SU-DHL-6 (cell line): ENCODE measurements at regions not wholly inside any gene's neighbourhood (a gene's known extent, or its start where the extent isn't known, plus 50 kb on each side); places are given as distances from the start of the nearest gene placed in this dataset.

Experiments
- EZH2phosphoT487 ChIP-seq: fragments of 200-600 bp; sonication (generic), shearing (Covaris generic); conservative IDR thresholded peaks from 2 replicates; pipeline ENCODE4 v1.6.1; 2018; ENCODE audit warnings: mild to moderate bottlenecking, antibody characterized with exemption, low read length, moderate library complexity, mixed read lengths
- TF ChIP-seq, protein P1 (sequence below): fragments of 200-600 bp; sonication (generic); IDR thresholded peaks from one replicate; pipeline ENCODE4 v1.5.1; 2017; ENCODE audit warnings: antibody characterized with exemption, mild to moderate bottlenecking, low read length, moderate library complexity; ENCODE audit not compliant: insufficient read depth, poor library complexity, severe bottlenecking

DNA sequence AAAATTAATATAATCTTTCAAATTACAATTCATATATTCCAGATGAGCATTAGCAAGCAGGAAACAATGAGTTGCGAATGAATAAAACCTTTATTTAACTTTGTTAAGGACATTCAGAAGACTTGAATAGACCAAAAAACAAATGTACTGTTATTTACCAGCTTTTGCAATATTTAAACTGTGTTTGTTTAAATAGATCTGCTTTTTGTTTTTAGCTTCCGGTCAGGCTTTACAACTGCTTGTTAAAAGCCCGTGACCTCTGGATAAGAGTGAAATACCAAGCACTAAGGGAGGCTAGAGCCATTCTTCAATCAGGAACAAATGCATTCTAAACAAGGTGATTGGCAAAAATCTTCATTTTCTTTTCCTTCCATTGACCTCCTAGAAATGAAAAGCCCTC is 184.9 kb upstream of the GNAI1 start:
- TF ChIP-seq, protein P1, sequence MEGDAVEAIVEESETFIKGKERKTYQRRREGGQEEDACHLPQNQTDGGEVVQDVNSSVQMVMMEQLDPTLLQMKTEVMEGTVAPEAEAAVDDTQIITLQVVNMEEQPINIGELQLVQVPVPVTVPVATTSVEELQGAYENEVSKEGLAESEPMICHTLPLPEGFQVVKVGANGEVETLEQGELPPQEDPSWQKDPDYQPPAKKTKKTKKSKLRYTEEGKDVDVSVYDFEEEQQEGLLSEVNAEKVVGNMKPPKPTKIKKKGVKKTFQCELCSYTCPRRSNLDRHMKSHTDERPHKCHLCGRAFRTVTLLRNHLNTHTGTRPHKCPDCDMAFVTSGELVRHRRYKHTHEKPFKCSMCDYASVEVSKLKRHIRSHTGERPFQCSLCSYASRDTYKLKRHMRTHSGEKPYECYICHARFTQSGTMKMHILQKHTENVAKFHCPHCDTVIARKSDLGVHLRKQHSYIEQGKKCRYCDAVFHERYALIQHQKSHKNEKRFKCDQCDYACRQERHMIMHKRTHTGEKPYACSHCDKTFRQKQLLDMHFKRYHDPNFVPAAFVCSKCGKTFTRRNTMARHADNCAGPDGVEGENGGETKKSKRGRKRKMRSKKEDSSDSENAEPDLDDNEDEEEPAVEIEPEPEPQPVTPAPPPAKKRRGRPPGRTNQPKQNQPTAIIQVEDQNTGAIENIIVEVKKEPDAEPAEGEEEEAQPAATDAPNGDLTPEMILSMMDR, result no peak
- no peak for TF ChIP-seq EZH2phosphoT487
